Right lobe of liver (tissue), 4 donors: ENCODE measurements at regions not wholly inside any gene's neighbourhood (a gene's known extent, or its start where the extent isn't known, plus 50 kb on each side); places are given as distances from the start of the nearest gene placed in this dataset.

Experiments
- CTCF ChIP-seq, 4 donors: fragments of 200-600 bp in 3 of 4; fragments of 450-650 bp in 1 of 4; IDR thresholded peaks; one replicate each; pipeline versions ENCODE4 v1.5.1 to v1.8.0; 2016 to 2022; ENCODE audit warnings: antibody characterized with exemption in 4 of 4, mild to moderate bottlenecking in 2 of 4
- POLR2A ChIP-seq: fragments of 450-650 bp; IDR thresholded peaks from one replicate; pipeline ENCODE4 v1.6.1; 2017; ENCODE audit warnings: antibody characterized with exemption, mild to moderate bottlenecking
- donor health status: DM: no; HTN: no; CAD: no.
- donor health status: DM: no; HTN: no; CAD: no.
- donor health status: DM: no; HTN: yes; CAD: no.

GRCh38 chr15:69912116-69912515 lies 185.6 kb downstream of the TLE3 start:
- TF ChIP-seq CTCF (IDR thresholded peaks at IDR 0.05) (no peak), POLR2A (no peak)
